ENCODE measurements at regions not wholly inside any gene's neighbourhood (a gene's known extent, or its start where the extent isn't known, plus 50 kb on each side); places are given as distances from the start of the nearest gene placed in this dataset.

DNA sequence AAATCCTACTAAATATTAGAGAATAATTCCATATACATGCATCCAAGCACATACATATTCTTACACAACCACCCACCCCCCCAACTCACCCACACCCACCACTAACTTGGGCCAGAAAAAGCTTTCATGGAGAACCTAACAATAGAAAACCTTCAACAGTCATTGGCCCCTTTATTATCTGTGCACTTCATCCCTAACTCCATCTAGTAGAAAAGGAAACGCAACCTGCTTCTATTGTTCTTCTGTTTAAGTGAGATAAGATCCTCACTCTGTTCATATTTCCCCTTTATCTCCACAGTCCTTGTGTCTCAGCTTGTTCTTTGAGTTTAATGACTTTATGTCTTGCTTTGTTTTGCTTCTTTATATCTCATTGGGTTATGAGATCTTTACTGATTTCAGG is 1740.2 kb upstream of the CELF4 start:
- TF ChIP-seq POLR2AphosphoS5 (IDR thresholded peaks at IDR 0.05; ENCODE audit: low read depth, low read length) (no peak), FOXP2 (optimal IDR thresholded peaks at IDR 0.05; ENCODE audit: borderline replicate concordance, extremely low read depth, extremely low read length, insufficient read depth) (no peak), SIN3A (IDR thresholded peaks at IDR 0.05; ENCODE audit: borderline replicate concordance, insufficient read depth, low read length) (no peak), TAF1 (IDR thresholded peaks at IDR 0.05; ENCODE audit: borderline replicate concordance, insufficient read depth, low read length) (no peak)
- TF ChIP-seq, protein P1, sequence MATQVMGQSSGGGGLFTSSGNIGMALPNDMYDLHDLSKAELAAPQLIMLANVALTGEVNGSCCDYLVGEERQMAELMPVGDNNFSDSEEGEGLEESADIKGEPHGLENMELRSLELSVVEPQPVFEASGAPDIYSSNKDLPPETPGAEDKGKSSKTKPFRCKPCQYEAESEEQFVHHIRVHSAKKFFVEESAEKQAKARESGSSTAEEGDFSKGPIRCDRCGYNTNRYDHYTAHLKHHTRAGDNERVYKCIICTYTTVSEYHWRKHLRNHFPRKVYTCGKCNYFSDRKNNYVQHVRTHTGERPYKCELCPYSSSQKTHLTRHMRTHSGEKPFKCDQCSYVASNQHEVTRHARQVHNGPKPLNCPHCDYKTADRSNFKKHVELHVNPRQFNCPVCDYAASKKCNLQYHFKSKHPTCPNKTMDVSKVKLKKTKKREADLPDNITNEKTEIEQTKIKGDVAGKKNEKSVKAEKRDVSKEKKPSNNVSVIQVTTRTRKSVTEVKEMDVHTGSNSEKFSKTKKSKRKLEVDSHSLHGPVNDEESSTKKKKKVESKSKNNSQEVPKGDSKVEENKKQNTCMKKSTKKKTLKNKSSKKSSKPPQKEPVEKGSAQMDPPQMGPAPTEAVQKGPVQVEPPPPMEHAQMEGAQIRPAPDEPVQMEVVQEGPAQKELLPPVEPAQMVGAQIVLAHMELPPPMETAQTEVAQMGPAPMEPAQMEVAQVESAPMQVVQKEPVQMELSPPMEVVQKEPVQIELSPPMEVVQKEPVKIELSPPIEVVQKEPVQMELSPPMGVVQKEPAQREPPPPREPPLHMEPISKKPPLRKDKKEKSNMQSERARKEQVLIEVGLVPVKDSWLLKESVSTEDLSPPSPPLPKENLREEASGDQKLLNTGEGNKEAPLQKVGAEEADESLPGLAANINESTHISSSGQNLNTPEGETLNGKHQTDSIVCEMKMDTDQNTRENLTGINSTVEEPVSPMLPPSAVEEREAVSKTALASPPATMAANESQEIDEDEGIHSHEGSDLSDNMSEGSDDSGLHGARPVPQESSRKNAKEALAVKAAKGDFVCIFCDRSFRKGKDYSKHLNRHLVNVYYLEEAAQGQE (IDR thresholded peaks at IDR 0.05; ENCODE audit: insufficient read depth in 1 of 2, low read depth in 2 of 2, low read length in 2 of 2), result no peak

DNA sequence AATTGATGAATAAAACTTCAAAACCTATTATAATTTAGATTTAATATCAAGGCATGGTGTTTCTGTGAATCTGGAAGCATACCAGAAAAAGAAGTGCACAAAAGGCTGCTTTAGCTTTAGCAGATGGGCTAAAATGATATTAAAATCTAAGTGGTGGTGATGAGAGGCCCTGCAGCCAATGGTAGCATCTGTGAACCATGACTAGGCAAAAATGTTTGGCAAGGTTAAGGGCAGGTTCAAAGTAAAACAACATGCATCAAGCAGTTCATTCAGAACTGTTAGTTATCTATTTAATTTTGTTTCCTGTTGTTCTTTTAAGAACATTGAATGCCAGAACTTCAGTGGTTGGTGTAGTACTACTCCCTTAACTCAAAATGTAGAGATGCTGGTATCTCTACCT is 1736.9 kb upstream of the CELF4 start:
- TF ChIP-seq TAF1 (IDR thresholded peaks at IDR 0.05; ENCODE audit: borderline replicate concordance, insufficient read depth, low read length) (no peak), SIN3A (IDR thresholded peaks at IDR 0.05; ENCODE audit: borderline replicate concordance, insufficient read depth, low read length) (no peak), FOXP2 (optimal IDR thresholded peaks at IDR 0.05; ENCODE audit: borderline replicate concordance, extremely low read depth, extremely low read length, insufficient read depth) (no peak), POLR2AphosphoS5 (IDR thresholded peaks at IDR 0.05; ENCODE audit: low read depth, low read length) (no peak)
- TF ChIP-seq, protein P1 (IDR thresholded peaks at IDR 0.05; ENCODE audit: insufficient read depth in 1 of 2, low read depth in 2 of 2, low read length in 2 of 2), result no peak

DNA sequence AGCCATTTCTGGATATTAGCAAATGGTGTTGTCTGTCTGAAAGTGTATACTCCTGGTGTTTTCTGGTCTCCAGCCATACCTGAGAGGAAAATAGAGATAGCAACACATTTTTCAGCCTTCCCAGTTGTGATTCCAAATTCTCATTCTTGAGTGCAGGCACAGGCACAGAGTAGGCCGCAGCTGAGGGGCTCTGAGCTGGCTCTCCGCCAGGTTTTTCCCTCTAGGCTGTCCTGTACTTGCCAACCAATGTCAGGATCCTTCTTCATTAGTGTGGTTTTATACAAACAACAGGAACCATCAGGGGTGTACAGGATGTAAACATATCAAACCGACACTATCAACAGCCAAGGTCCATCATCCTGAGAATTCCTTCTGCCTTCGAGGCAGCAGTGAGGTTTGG is 1733.6 kb upstream of the CELF4 start:
- TF ChIP-seq SIN3A (IDR thresholded peaks at IDR 0.05; ENCODE audit: borderline replicate concordance, insufficient read depth, low read length), result no peak
- TF ChIP-seq FOXP2 (optimal IDR thresholded peaks at IDR 0.05; ENCODE audit: borderline replicate concordance, extremely low read depth, extremely low read length, insufficient read depth), result no peak
- TF ChIP-seq, protein P1 (IDR thresholded peaks at IDR 0.05; ENCODE audit: insufficient read depth in 1 of 2, low read depth in 2 of 2, low read length in 2 of 2), result no peak
- TF ChIP-seq TAF1 (IDR thresholded peaks at IDR 0.05; ENCODE audit: borderline replicate concordance, insufficient read depth, low read length), result no peak
- TF ChIP-seq POLR2AphosphoS5 (IDR thresholded peaks at IDR 0.05; ENCODE audit: low read depth, low read length), result no peak

DNA sequence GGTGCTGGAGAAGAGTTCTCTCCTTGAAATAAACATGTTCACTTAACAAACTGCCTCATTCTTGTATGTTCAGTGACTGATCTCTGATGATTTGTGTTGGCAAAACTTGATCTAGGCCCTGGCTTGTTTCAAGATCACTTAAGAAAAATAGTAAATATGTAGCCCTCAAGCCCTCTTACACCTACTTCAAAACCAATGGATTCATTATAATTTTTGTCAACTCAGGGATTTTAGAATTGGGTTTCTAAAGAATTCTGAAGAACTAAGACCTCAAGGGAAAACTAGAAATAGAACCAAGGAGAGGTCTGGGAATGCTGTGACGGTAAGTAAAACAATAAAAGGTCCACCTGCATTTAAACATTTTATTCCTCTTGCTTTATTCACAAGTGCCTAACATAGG is 1731.6 kb upstream of the CELF4 start:
- TF ChIP-seq, protein P1 (IDR thresholded peaks at IDR 0.05; ENCODE audit: insufficient read depth in 1 of 2, low read depth in 2 of 2, low read length in 2 of 2), result no peak
- TF ChIP-seq FOXP2 (optimal IDR thresholded peaks at IDR 0.05; ENCODE audit: borderline replicate concordance, extremely low read depth, extremely low read length, insufficient read depth) (no peak), TAF1 (IDR thresholded peaks at IDR 0.05; ENCODE audit: borderline replicate concordance, insufficient read depth, low read length) (no peak), SIN3A (IDR thresholded peaks at IDR 0.05; ENCODE audit: borderline replicate concordance, insufficient read depth, low read length) (no peak), POLR2AphosphoS5 (IDR thresholded peaks at IDR 0.05; ENCODE audit: low read depth, low read length) (no peak)

Data from PFSK-1 (cell line).